ENCODE measurements at regions not wholly inside any gene's neighbourhood (a gene's known extent, or its start where the extent isn't known, plus 50 kb on each side); places are given as distances from the start of the nearest gene placed in this dataset.

GRCh38 chr1:55481634-55482033, 266.5 kb upstream of the USP24 start:
- no peak overlapping the region for H3K4me3 ChIP-seq (ENCODE audit: low read length in 2 of 2)
- no peaks in the 10 kb centered on the region for H3K9me3 ChIP-seq (ENCODE audit: control insufficient read depth, low read length)
- intact Hi-C loops (cut with DNase I) = no loop called here
- no peaks in the 10 kb centered on the region for H3K27me3 ChIP-seq (ENCODE audit: control insufficient read depth in 1 of 2, insufficient read depth in 2 of 2, low read length in 1 of 2)
- H3K36me3 ChIP-seq (ENCODE audit: control insufficient read depth in 1 of 2, insufficient read depth in 2 of 2, low read length in 1 of 2) = no peaks in the 10 kb centered on the region
- H3K4me1 ChIP-seq (ENCODE audit: control insufficient read depth in 1 of 2, insufficient read depth in 2 of 2, low read length in 2 of 2) = no peaks in the 10 kb centered on the region
- ATAC-seq (ENCODE audit: low FRiP score) (no peak), DNase-seq (no peak)
- no peak overlapping the region for H3K27ac ChIP-seq (ENCODE audit: low read depth in 1 of 2, low read length in 2 of 2)
- WGBS, 2 donors = 91 to 97% methylated on average over 3 of the region's 3 CpGs

- H3K27ac ChIP-seq (ENCODE audit: low read depth in 1 of 2, low read length in 2 of 2) = no peak overlapping the region
- intact Hi-C loops (cut with DNase I) = no loop called here
- WGBS, 2 donors = 71 to 76% methylated on average over 2 of the region's 2 CpGs
- H3K4me3 ChIP-seq (ENCODE audit: low read length in 2 of 2) = no peak overlapping the region
- no peak for ATAC-seq (ENCODE audit: low FRiP score)
- H3K36me3 ChIP-seq (ENCODE audit: control insufficient read depth in 1 of 2, insufficient read depth in 2 of 2, low read length in 1 of 2) = no peaks in the 10 kb centered on the region
- no peaks in the 10 kb centered on the region for H3K27me3 ChIP-seq (ENCODE audit: control insufficient read depth in 1 of 2, insufficient read depth in 2 of 2, low read length in 1 of 2)
- H3K4me1 ChIP-seq (ENCODE audit: control insufficient read depth in 1 of 2, insufficient read depth in 2 of 2, low read length in 2 of 2) = no peaks in the 10 kb centered on the region
- DNase-seq = no peak
- no peaks in the 10 kb centered on the region for H3K9me3 ChIP-seq (ENCODE audit: control insufficient read depth, low read length)
Observed at GRCh38 chr1:55480029-55480795, 265.0 kb upstream of the USP24 start.

GRCh38 chr1:55478742-55479141, 263.6 kb upstream of the USP24 start:
- Histone ChIP-seq H3K4me1 (ENCODE audit: control insufficient read depth in 1 of 2, insufficient read depth in 2 of 2, low read length in 2 of 2) (no peaks in the 10 kb centered on the region), H3K4me3 (ENCODE audit: low read length in 2 of 2) (no peak overlapping the region), H3K36me3 (ENCODE audit: control insufficient read depth in 1 of 2, insufficient read depth in 2 of 2, low read length in 1 of 2) (no peaks in the 10 kb centered on the region), H3K9me3 (ENCODE audit: control insufficient read depth, low read length) (no peaks in the 10 kb centered on the region), H3K27ac (ENCODE audit: low read depth in 1 of 2, low read length in 2 of 2) (no peak overlapping the region), H3K27me3 (ENCODE audit: control insufficient read depth in 1 of 2, insufficient read depth in 2 of 2, low read length in 1 of 2) (no peaks in the 10 kb centered on the region)
- ATAC-seq (ENCODE audit: low FRiP score) (no peak), DNase-seq (no peak)
- intact Hi-C loops (cut with DNase I) = no loop called here
- 60 to 68% methylated on average over 2 of the region's 2 CpGs for WGBS, 2 donors

- H3K4me3 ChIP-seq (ENCODE audit: low read length in 2 of 2) = no peak overlapping the region
- intact Hi-C loops (cut with DNase I) = no loop called here
- H3K9me3 ChIP-seq (ENCODE audit: control insufficient read depth, low read length) = no peaks in the 10 kb centered on the region
- 97 to 98% methylated on average over 4 of the region's 4 CpGs for WGBS, 2 donors
- no peaks in the 10 kb centered on the region for H3K4me1 ChIP-seq (ENCODE audit: control insufficient read depth in 1 of 2, insufficient read depth in 2 of 2, low read length in 2 of 2)
- H3K36me3 ChIP-seq (ENCODE audit: control insufficient read depth in 1 of 2, insufficient read depth in 2 of 2, low read length in 1 of 2) = no peaks in the 10 kb centered on the region
- H3K27me3 ChIP-seq (ENCODE audit: control insufficient read depth in 1 of 2, insufficient read depth in 2 of 2, low read length in 1 of 2) = no peaks in the 10 kb centered on the region
- DNase-seq (no peak), ATAC-seq (ENCODE audit: low FRiP score) (no peak)
- H3K27ac ChIP-seq (ENCODE audit: low read depth in 1 of 2, low read length in 2 of 2) = no peak overlapping the region
Observed at GRCh38 chr1:55477953-55478352, 262.8 kb upstream of the USP24 start.

DNA sequence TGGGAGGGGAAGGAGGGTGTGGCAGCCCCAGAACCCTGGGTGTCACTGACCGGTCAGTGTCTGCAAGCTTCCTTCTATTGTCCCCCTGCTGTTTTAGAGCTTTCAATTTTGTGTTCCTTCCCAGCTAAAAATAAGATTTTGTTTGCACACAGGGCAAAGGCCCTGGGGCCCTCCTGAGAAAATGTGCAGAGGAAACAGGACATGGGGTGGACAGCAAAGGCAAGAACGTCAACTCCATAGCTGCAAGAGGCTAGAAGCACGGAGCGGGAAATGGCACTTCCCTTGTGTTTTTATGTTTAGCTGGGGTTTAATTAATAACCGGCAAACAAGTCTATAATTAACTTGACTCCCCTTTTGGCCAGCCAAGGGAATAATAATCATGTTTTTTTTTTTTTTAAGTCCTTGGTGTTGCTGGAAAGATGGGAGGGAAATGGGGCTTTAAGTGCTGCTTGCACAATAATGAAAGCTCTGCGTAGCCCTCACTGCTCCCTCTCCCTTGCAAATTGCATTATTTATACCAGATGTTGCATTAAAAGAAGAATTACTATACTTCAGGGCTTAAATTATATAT, 261.4 kb upstream of the USP24 start:
- no peak overlapping the region for H3K4me3 ChIP-seq (ENCODE audit: low read length in 2 of 2)
- no peaks in the 10 kb centered on the region for H3K36me3 ChIP-seq (ENCODE audit: control insufficient read depth in 1 of 2, insufficient read depth in 2 of 2, low read length in 1 of 2)
- intact Hi-C loops (cut with DNase I) = no loop called here
- H3K27me3 ChIP-seq (ENCODE audit: control insufficient read depth in 1 of 2, insufficient read depth in 2 of 2, low read length in 1 of 2) = no peaks in the 10 kb centered on the region
- ATAC-seq (ENCODE audit: low FRiP score) (no peak), DNase-seq (no peak)
- no peaks in the 10 kb centered on the region for H3K4me1 ChIP-seq (ENCODE audit: control insufficient read depth in 1 of 2, insufficient read depth in 2 of 2, low read length in 2 of 2)
- 89 to 94% methylated on average over 6 of the region's 6 CpGs for WGBS, 2 donors
- H3K9me3 ChIP-seq (ENCODE audit: control insufficient read depth, low read length) = no peaks in the 10 kb centered on the region
- no peak overlapping the region for H3K27ac ChIP-seq (ENCODE audit: low read depth in 1 of 2, low read length in 2 of 2)

GRCh38 chr1:55474168-55474786, 259.1 kb upstream of the USP24 start:
- Histone ChIP-seq H3K27me3 (ENCODE audit: control insufficient read depth in 1 of 2, insufficient read depth in 2 of 2, low read length in 1 of 2) (no peaks in the 10 kb centered on the region), H3K9me3 (ENCODE audit: control insufficient read depth, low read length) (no peaks in the 10 kb centered on the region), H3K27ac (ENCODE audit: low read depth in 1 of 2, low read length in 2 of 2) (no peak overlapping the region), H3K4me1 (ENCODE audit: control insufficient read depth in 1 of 2, insufficient read depth in 2 of 2, low read length in 2 of 2) (no peaks in the 10 kb centered on the region), H3K36me3 (ENCODE audit: control insufficient read depth in 1 of 2, insufficient read depth in 2 of 2, low read length in 1 of 2) (no peaks in the 10 kb centered on the region), H3K4me3 (ENCODE audit: low read length in 2 of 2) (no peak overlapping the region)
- WGBS, 2 donors = 77 to 78% methylated on average over 1 of the region's 1 CpG
- DNase-seq = no peak
- no peak for ATAC-seq (ENCODE audit: low FRiP score)
- intact Hi-C loops (cut with DNase I) = no loop called here

GRCh38 chr1:55473661-55474060, 258.5 kb upstream of the USP24 start:
- Histone ChIP-seq H3K27ac (ENCODE audit: low read depth in 1 of 2, low read length in 2 of 2) (no peak overlapping the region), H3K27me3 (ENCODE audit: control insufficient read depth in 1 of 2, insufficient read depth in 2 of 2, low read length in 1 of 2) (no peaks in the 10 kb centered on the region), H3K4me3 (ENCODE audit: low read length in 2 of 2) (no peak overlapping the region), H3K36me3 (ENCODE audit: control insufficient read depth in 1 of 2, insufficient read depth in 2 of 2, low read length in 1 of 2) (no peaks in the 10 kb centered on the region), H3K4me1 (ENCODE audit: control insufficient read depth in 1 of 2, insufficient read depth in 2 of 2, low read length in 2 of 2) (no peaks in the 10 kb centered on the region), H3K9me3 (ENCODE audit: control insufficient read depth, low read length) (no peaks in the 10 kb centered on the region)
- DNase-seq = no peak
- WGBS, 2 donors = 97 to 100% methylated on average over 2 of the region's 2 CpGs
- ATAC-seq (ENCODE audit: low FRiP score) = no peak
- intact Hi-C loops (cut with DNase I) = no loop called here

DNA sequence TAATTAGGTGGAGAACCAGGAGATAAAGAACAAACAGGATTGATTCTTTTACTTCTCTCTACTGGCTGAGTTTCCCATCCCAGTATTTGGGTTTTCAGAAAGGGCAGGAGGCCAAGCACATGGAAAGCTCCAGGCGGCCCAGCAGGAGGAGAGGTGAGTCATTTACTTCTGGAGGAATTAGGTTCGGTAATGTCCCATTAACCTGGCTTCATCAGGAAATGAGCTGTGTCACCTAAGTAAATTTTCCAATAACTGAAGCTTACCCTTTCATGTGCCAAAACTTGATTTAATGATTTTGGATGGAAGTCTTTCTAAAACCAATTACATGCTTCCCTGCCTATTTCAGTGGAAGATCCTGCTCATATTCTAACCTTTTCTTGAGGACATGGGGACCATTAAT, 257.6 kb upstream of the USP24 start:
- DNase-seq = no peak
- ATAC-seq (ENCODE audit: low FRiP score) = no peak
- Histone ChIP-seq H3K4me1 (ENCODE audit: control insufficient read depth in 1 of 2, insufficient read depth in 2 of 2, low read length in 2 of 2) (no peaks in the 10 kb centered on the region), H3K27ac (ENCODE audit: low read depth in 1 of 2, low read length in 2 of 2) (no peak overlapping the region), H3K27me3 (ENCODE audit: control insufficient read depth in 1 of 2, insufficient read depth in 2 of 2, low read length in 1 of 2) (no peaks in the 10 kb centered on the region), H3K36me3 (ENCODE audit: control insufficient read depth in 1 of 2, insufficient read depth in 2 of 2, low read length in 1 of 2) (no peaks in the 10 kb centered on the region), H3K9me3 (ENCODE audit: control insufficient read depth, low read length) (no peaks in the 10 kb centered on the region), H3K4me3 (ENCODE audit: low read length in 2 of 2) (no peak overlapping the region)
- 12 to 13% methylated on average over 2 of the region's 2 CpGs for whole genome bisulfite sequencing, 2 donors
- intact Hi-C loops (cut with DNase I) = no loop called here

DNA sequence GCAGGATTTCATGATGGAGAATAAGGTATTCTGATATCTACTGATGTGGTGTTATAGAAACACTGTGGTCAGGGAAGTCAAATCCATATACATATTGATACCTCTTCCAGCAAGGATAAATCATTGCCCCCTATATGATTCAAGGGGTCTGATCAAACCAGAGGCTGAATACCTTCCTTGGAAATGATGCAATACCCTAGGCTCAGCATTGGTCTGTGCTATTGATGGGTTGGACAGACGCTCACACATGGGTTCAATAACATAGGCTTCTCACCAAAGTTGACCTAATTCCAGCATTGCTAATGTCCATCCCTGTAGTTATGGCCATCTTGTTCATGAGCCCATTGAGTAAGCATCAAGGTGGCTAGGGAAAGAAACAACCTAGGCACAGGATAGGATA, 257.0 kb upstream of the USP24 start:
- Histone ChIP-seq H3K27me3 (ENCODE audit: control insufficient read depth in 1 of 2, insufficient read depth in 2 of 2, low read length in 1 of 2) (no peaks in the 10 kb centered on the region), H3K27ac (ENCODE audit: low read depth in 1 of 2, low read length in 2 of 2) (no peak overlapping the region), H3K4me3 (ENCODE audit: low read length in 2 of 2) (no peak overlapping the region), H3K36me3 (ENCODE audit: control insufficient read depth in 1 of 2, insufficient read depth in 2 of 2, low read length in 1 of 2) (no peaks in the 10 kb centered on the region), H3K4me1 (ENCODE audit: control insufficient read depth in 1 of 2, insufficient read depth in 2 of 2, low read length in 2 of 2) (no peaks in the 10 kb centered on the region), H3K9me3 (ENCODE audit: control insufficient read depth, low read length) (no peaks in the 10 kb centered on the region)
- ATAC-seq (ENCODE audit: low FRiP score) = no peak
- intact Hi-C loops (cut with DNase I) = no loop called here
- WGBS, 2 donors = 95 to 100% methylated on average over 1 of the region's 1 CpG
- no peak for DNase-seq

All from aorta (tissue), 5 donors.